Calu3 (cell line): ENCODE measurements at regions not wholly inside any gene's neighbourhood (a gene's known extent, or its start where the extent isn't known, plus 50 kb on each side); places are given as distances from the start of the nearest gene placed in this dataset.

Experiments
- BruUV-seq: library from RNA; stranded (reverse); fragments of 400-500 nt; replicated peaks from 2 replicates; lab custom pipeline; 2021; lab: Mats Ljungman, UMichigan
- CTCF ChIA-PET: fragments of 300-600 bp; sonication (Branson Sonifier 250); formaldehyde crosslinking; loops from one replicate; lab custom pipeline; 2022; ENCODE audit warnings: antibody characterized with exemption; lab: Charles Lee
- DNase-seq: peaks from one replicate; pipeline ENCODE4 v3.0.0; 2022
- H3K27ac Mint-ChIP-seq: one replicate; pipeline ENCODE4 v1.8.0; 2022; ENCODE audit warnings: mixed read lengths; ENCODE audit not compliant: unreplicated experiment
- H3K27me3 Mint-ChIP-seq: one replicate; pipeline ENCODE4 v1.8.0; 2022; ENCODE audit warnings: mixed read lengths; ENCODE audit not compliant: unreplicated experiment
- H3K36me3 Mint-ChIP-seq: one replicate; pipeline ENCODE4 v1.8.0; 2022; ENCODE audit warnings: mild to moderate bottlenecking, moderate library complexity, mixed read lengths; ENCODE audit not compliant: insufficient read depth, unreplicated experiment
- H3K4me1 Mint-ChIP-seq: one replicate; pipeline ENCODE4 v1.8.0; 2022; ENCODE audit warnings: mild to moderate bottlenecking, low read depth, mixed read lengths; ENCODE audit not compliant: unreplicated experiment
- H3K4me3 Mint-ChIP-seq: one replicate; pipeline ENCODE4 v1.8.0; 2022; ENCODE audit warnings: mild to moderate bottlenecking, low read depth, moderate library complexity, mixed read lengths; ENCODE audit not compliant: unreplicated experiment
- H3K9me3 Mint-ChIP-seq: one replicate; pipeline ENCODE4 v1.8.0; 2022; ENCODE audit warnings: low read depth, mixed read lengths; ENCODE audit not compliant: unreplicated experiment
- intact Hi-C: fragments of 100-400 bp; cut with micrococcal nuclease; formaldehyde crosslinking; loops from one replicate; pipeline ENCODE4 v1.10.0; 2022; ENCODE audit not compliant: unreplicated experiment
- TF ChIP-seq, protein P1 (sequence below): fragments of 200-600 bp; IDR thresholded peaks from one replicate; pipeline ENCODE4 v1.8.0; 2022; ENCODE audit warnings: antibody characterized with exemption; ENCODE audit not compliant: unreplicated experiment

DNA sequence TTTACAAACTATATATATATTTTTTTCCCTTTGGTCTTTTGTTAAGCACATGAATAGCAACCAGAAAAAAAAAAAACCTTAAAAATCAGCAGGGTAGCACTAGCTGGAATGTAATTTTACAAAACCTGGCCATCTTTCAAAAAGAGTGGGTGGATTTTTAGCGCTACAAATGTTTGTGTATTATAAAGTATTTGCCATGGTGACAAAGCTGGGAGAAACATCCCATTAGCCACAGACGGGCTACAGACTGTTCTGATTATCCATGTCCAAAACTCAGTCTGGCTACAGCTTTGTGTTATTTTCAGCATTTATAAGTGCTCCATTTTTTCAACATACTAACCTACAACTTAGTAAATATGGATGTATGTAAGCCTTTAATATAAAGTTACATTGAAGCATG is 249.5 kb upstream of the TANK start:
- Mint-ChIP-seq H3K27ac (no peak overlapping the region), H3K36me3 (no peaks in the 10 kb centered on the region), H3K9me3 (no peaks in the 10 kb centered on the region), H3K4me3 (no peak overlapping the region), H3K4me1 (peaks cover 18% of the 10 kb centered on the region), H3K27me3 (no peaks in the 10 kb centered on the region)
- TF ChIP-seq, protein P1, sequence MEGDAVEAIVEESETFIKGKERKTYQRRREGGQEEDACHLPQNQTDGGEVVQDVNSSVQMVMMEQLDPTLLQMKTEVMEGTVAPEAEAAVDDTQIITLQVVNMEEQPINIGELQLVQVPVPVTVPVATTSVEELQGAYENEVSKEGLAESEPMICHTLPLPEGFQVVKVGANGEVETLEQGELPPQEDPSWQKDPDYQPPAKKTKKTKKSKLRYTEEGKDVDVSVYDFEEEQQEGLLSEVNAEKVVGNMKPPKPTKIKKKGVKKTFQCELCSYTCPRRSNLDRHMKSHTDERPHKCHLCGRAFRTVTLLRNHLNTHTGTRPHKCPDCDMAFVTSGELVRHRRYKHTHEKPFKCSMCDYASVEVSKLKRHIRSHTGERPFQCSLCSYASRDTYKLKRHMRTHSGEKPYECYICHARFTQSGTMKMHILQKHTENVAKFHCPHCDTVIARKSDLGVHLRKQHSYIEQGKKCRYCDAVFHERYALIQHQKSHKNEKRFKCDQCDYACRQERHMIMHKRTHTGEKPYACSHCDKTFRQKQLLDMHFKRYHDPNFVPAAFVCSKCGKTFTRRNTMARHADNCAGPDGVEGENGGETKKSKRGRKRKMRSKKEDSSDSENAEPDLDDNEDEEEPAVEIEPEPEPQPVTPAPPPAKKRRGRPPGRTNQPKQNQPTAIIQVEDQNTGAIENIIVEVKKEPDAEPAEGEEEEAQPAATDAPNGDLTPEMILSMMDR, result no peak
- intact Hi-C loops, result no loop called here
- no peak for DNase-seq
- CTCF ChIA-PET, result no interaction called here
- no TSS peak for BruUV-seq

DNA sequence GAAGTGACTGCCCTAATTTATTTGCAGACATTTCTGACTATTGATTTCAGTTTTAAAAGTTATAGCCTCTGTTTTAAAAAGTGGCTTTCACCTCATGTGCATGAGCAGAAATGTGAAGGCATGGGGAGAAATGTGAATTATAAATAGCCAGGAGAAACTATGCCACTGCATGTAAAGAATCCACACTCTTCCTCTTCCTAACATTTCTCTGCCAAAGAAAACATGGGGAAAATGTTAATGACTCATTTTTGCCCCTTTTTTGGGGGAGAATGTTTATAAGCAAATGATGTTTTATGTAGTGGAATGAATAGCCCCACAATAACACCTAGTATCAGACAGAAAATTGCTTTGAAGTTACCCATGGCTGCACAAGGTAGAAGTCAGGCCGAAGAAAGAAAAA is 249.0 kb upstream of the TANK start:
- DNase-seq, result no peak
- BruUV-seq, result no TSS peak
- Mint-ChIP-seq H3K4me3 (no peak overlapping the region), H3K4me1 (peaks cover 16% of the 10 kb centered on the region), H3K9me3 (no peaks in the 10 kb centered on the region), H3K36me3 (no peaks in the 10 kb centered on the region), H3K27ac (no peak overlapping the region), H3K27me3 (no peaks in the 10 kb centered on the region)
- CTCF ChIA-PET, result no interaction called here
- intact Hi-C loops, result no loop called here
- TF ChIP-seq, protein P1, result no peak

DNA sequence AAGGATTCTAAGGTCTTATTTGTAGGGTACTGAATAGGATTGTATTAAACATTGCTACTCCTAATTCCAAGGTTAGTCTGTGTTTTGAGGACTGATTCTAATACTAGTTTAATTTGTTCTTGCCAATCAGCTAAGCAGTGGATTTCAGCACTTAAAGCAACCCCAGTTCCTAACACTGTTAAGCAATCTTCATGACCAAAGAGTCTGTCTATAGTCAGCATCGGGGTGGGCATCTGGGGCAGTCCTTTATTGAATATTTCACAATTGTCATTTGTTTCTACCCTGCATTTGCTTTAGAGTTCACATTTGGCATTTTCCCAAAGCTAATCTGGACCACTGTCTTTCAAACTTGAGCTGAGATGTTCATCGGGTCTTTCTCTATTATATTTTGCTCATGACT is 248.0 kb upstream of the TANK start:
- TF ChIP-seq, protein P1, result no peak
- DNase-seq, result no peak
- H3K36me3 Mint-ChIP-seq, result no peaks in the 10 kb centered on the region
- no peak overlapping the region for H3K4me3 Mint-ChIP-seq
- no peaks in the 10 kb centered on the region for H3K27me3 Mint-ChIP-seq
- no TSS peak for BruUV-seq
- CTCF ChIA-PET, result no interaction called here
- peaks cover 6% of the 10 kb centered on the region for H3K4me1 Mint-ChIP-seq
- H3K9me3 Mint-ChIP-seq, result no peaks in the 10 kb centered on the region
- no peak overlapping the region for H3K27ac Mint-ChIP-seq
- intact Hi-C loops, result no loop called here

DNA sequence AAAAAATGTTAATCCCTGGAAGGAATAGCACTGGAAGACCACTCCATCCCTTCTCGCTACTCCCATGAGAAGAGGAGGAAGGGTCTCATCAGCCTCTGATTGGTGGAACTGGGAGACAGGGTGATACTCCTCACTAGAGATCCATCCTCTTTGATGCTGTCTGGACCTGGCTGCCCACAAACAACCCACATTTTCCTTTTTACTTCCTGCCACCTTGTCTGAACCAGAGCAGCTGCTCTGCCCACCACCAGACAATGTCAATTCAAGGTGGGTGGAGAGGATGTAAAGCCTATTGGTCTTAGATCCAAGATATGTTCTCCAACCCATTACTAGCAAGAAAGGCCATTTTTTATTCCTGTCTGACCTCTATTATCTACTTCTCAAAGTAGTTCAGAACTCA is 246.9 kb upstream of the TANK start:
- Mint-ChIP-seq H3K27me3 (no peaks in the 10 kb centered on the region), H3K36me3 (no peaks in the 10 kb centered on the region), H3K4me1 (no peaks in the 10 kb centered on the region), H3K27ac (no peak overlapping the region), H3K9me3 (no peaks in the 10 kb centered on the region), H3K4me3 (no peak overlapping the region)
- CTCF ChIA-PET, result interaction anchor here (0.7 kb wide), 1 partner anchor 510 kb away, joined by 3 read pairs; no protein-coding TSS in a partner anchor
- intact Hi-C loops, result no loop called here
- BruUV-seq, result no TSS peak
- TF ChIP-seq, protein P1, result no peak
- DNase-seq, result no peak
